ENCODE measurements at regions not wholly inside any gene's neighbourhood (a gene's known extent, or its start where the extent isn't known, plus 50 kb on each side); places are given as distances from the start of the nearest gene placed in this dataset.
"Not testable (repeated sequence)": the region's sequence is repeated elsewhere in the genome, so short reads cannot be mapped to it uniquely, and the experiment has no call there.

- DNase-seq = no peak
Observed at GRCh38 chr15:39407116-39407515, 173.8 kb upstream of the THBS1 start.

- no peak for DNase-seq
Observed at GRCh38 chr15:39409876-39410530, 170.9 kb upstream of the THBS1 start.

- no peak for DNase-seq
Observed at GRCh38 chr15:39411102-39411989, 169.5 kb upstream of the THBS1 start.

- DNase-seq = no peak
Observed at GRCh38 chr15:39413558-39413957, 167.3 kb upstream of the THBS1 start.

GRCh38 chr15:39414201-39414600, 166.7 kb upstream of the THBS1 start:
- no peak for DNase-seq

GRCh38 chr15:39415634-39416033, 165.2 kb upstream of the THBS1 start:
- DNase-seq = no peak

GRCh38 chr15:39416258-39416657, 164.6 kb upstream of the THBS1 start:
- no peak for DNase-seq

DNA sequence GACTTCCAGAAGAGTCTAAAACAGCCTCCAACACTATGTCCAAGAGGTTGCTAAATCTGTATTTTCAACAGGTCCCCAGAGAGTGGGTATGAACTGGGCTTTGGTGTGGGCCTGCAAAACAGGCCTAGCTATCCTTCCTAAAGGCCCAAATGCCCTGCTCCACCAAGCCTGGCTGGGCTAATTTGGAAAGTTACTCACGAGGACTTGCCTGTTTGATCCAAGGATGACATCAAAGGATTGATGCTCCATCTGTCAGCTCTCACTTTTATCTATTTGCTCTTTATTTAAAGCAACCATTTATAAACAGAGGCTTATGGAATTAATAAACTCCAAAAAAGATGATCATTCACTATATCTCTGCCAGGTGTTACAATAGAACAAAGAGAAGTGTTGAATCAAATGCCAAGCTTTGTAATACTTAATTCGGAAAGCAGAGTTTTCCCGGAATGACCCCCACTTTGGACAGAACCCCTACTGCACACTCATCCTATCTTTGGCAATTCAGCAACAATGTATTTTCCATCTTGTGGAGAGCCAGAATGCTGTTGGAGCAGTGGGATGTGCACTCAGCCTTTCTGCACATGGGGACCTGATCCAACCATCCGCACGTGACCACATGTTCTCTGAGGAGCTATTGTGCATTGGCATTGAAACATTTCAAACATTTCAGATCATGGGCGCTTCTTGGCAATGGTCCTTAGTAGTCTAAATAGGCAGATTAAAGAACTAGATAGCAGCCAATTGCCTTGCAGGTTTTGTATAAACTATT, 163.3 kb upstream of the THBS1 start:
- no peak for DNase-seq

GRCh38 chr15:39419651-39420050, 161.2 kb upstream of the THBS1 start:
- DNase-seq = no peak

DNA sequence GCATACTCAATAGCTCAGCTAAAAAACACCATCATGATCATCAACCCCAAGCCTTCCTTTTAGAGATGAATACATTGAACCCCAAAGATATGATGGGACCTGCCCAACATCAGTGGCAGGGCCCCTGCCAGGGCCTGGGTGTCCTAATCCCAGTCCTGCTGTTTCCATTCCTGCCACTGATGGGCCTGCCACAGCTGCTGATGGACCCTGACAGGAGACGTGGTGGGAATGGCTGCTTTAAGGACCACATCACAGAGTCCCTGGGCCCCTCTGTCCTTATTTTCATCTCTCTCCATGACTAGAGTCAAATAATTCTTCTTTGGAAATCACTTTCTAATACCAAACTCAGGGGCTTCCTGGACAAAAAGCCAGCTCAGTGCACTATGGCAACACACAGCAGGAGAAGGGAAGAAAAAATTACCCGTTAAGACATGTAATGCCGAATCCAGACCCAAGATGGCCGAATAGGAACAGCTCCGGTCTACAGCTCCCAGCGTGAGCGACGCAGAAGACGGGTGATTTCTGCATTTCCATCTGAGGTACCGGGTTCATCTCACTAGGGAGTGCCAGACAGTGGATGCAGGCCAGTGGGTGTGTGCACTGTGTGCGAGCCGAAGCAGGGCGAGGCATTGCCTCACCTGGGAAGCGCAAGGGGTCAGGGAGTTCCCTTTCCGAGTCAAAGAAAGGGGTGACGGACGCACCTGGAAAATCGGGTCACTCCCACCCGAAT, 160.6 kb upstream of the THBS1 start:
- DNase-seq = not testable (repeated sequence)

DNA sequence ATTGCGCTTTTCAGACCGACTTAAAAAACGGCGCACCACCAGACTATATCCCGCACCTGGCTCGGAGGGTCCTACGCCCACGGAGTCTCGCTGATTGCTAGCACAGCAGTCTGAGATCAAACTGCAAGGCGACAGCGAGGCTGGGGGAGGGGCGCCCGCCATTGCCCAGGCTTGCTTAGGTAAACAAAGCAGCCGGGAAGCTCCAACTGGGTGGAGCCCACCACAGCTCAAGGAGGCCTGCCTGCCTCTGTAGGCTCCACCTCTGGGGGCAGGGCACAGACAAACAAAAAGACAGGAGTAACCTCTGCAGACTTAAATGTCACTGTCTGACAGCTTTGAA, 160.1 kb upstream of the THBS1 start:
- not testable (repeated sequence) for DNase-seq

- DNase-seq = peak in 24 of 56 donors; percentile 1 to 53 (median 13)
Observed at GRCh38 chr15:39426552-39427532, 154.0 kb upstream of the THBS1 start.

GRCh38 chr15:39427705-39428104, 153.2 kb upstream of the THBS1 start:
- DNase-seq = no peak

GRCh38 chr15:39429898-39430357, 151.0 kb upstream of the THBS1 start:
- DNase-seq = no peak

DNA sequence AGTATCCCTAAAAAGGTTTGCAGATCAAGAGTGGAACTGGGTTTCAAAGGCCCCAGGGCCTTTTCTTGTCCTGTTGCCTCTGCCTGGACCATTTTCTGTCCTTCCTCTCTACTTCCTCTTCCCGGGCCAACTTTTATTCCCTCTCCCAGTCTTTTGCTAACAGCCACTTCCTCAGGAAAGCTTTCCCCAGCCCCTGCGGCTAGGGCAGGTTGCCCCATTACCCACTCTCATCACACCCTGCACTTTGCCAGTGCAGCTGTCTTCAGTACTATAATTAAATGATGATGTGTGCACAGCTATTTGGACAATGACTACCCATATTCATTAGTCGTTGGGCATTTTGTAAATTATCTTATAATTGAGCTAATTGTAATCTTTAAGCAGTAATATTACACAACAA, 150.5 kb upstream of the THBS1 start:
- no peak for DNase-seq

GRCh38 chr15:39431376-39431775, 149.5 kb upstream of the THBS1 start:
- no peak for DNase-seq

DNA sequence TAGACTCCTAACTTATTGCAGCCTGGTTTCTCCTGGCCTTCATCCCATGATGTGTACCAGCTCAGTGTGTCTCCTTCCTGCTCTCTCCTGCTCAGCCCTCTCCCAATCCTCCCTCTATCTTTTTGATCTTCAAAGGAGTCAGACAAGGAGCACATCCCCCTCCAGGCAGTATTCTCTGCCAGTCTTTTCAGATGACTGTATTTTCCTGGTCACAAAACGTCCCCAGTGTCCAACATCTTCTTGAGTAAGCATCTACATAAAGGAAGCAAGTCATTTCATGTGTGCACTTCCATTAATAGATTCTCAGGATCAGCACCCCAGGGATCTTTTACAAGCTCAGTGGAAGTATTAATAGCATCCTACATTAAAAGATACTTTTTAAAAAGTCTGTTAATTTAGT, 148.9 kb upstream of the THBS1 start:
- DNase-seq = no peak

DNA sequence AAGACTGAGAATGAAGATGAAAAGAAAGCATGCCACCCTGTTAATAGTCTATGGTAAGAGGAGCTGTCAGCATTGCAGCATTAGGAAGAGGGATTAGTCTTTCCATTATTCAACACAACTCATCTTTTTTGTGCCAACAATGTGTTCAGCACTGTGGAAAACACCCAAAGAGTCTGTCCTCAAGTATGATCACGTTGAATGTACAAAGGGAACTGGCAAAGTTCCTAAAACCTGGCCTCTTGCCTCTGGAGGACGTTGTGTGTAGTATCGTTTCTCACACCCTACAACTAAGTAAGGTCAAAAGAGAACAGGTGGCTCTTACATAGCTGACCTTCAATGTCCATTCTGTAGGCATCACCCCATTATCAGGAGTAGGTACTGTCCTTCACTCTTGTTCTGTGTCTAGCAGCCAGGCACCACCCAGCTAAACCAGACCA, 147.9 kb upstream of the THBS1 start:
- no peak for DNase-seq

GRCh38 chr15:39433376-39433775, 147.5 kb upstream of the THBS1 start:
- DNase-seq = no peak

DNA sequence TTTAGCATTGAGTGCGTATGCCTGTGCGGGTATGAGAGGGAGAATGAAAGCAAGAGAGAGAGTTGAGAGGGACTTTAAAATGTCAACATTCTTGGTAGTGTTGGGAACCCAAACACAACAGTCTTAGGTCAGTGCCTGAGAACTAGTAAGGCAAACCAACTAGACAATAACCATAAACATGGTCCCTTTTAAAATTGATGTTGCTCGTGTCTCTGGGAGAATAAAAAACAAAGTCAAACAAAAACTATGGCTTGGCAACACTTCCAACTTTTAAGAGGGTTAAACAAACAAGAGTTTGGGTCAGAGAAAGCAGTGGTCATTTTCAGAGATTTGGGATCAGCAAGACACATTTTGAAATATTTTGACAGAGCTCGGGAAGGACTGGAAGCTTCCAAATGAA, 146.7 kb upstream of the THBS1 start:
- no peak for DNase-seq
